ENCODE measurements at regions not wholly inside any gene's neighbourhood (a gene's known extent, or its start where the extent isn't known, plus 50 kb on each side); places are given as distances from the start of the nearest gene placed in this dataset.
A peak's percentile ranks its signal among the peaks of the same experiment; 100 is the strongest.
"Not testable (repeated sequence)": the region's sequence is repeated elsewhere in the genome, so short reads cannot be mapped to it uniquely, and the experiment has no call there.

GRCh38 chr2:95686056-95686825, 94.4 kb downstream of the TRIM43 start:
- not testable (repeated sequence) for DNase-seq (ENCODE audit: low spot score)

- not testable (repeated sequence) for DNase-seq (ENCODE audit: low spot score)
These were observed 96.1 kb downstream of the TRIM43 start for GRCh38 chr2:95687852-95688251.

DNA sequence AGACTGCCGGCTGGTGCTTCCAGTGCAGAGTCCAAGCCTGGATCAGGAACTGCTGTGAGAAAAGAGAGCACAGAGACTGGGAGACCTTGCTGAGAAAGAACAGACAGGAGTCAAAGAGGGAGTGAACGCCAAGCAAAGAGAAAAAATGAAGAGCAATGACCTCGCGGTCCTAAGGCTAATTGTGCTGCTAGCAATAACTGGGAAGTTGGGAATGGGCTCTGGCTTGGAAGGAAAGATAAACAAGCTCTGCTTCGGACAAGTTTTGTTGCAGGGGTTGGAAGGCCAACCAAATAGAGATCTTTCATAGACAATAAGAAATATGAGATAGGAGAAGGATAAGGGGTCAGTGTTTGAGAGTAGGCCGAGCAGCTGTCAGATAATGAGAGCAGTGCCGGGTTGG, 99.4 kb downstream of the TRIM43 start:
- DNase-seq (ENCODE audit: low spot score), result not testable (repeated sequence)

DNA sequence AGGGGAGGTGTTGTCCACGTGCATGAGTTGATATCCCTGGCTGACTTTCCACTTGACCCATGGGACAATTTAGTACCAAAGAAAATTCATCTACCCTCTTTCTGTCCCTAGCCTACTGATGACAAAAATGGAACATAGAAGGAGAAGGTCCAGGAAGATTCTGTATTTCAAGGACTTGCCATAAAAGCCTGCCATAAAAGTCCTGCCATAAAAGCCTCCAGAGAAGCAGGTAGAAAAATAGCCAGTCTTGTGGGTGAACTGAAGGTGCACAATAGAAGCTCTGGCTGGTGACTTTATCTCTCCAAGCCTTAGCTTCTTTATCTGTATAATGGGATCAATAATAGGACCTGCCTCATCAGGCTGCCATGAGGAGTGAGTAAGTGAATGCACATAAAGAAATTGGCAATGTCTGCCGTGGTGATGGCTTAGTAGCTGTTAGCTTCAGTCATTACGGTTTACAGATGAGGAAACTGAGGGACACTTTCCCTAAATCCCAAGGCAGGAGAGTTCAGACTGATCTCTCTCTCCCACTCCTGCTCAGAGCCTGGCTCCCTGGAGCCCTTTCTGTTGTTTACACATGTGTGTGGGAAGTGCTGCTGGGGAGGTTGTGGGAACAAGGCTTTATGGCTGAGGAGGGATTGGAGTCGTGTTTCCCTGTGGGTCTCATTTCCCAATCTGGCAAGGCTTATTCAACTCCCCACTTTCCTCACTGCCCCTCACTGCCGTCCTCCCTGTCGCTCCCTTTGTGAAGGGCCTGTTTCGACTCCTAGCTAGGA, 101.5 kb downstream of the TRIM43 start:
- DNase-seq (ENCODE audit: low spot score), result not testable (repeated sequence)

GRCh38 chr2:95695613-95696012, 103.8 kb downstream of the TRIM43 start:
- DNase-seq (ENCODE audit: low spot score), result no peak

DNA sequence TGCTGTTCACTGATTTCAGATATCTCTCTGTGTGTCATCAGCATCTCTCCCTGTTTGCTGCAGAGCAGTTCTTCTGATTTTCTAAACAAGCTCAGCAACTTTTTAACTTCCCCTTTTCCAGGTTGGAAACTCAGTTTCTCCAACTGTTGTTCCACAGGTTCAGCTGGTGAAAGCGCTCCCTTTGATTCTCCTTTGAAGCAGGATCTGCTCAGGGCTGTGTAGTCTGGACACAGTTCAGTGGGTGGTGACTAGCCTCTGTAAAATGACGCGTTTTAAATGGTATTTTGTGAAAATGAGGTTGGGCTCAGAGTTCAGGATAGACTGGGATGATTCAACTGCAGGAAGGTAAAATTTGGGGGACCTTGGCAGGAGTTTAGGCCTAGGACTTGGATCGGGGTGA, 106.3 kb downstream of the TRIM43 start:
- DNase-seq (ENCODE audit: low spot score), result no peak

- DNase-seq (ENCODE audit: low spot score), result not testable (repeated sequence)
These were observed 107.7 kb downstream of the TRIM43 start for GRCh38 chr2:95699201-95700184.

DNA sequence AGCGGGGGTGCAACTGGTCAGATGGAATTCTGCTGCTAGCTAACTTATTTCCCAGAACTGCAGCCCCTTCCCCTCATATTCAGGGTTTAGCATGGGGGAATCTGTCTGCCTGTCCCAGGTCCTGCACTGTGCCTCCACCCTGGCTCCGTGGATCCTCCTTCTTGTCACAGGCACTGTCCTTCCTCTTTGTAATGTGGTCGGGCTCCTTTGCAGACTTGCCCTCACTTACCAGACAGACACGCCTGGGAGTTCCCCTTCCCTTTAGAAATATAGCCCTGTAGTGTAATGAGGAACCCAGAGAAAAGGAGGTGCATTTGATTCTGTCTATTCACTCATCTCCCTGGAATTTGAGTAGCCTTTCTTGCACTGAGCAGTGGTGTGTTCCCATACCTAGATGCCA, 108.7 kb downstream of the TRIM43 start:
- DNase-seq (ENCODE audit: low spot score), result no peak

GRCh38 chr2:95702471-95702870, 110.7 kb downstream of the TRIM43 start:
- DNase-seq (ENCODE audit: low spot score), result no peak

- DNase-seq (ENCODE audit: low spot score), result peak; percentile 55
These were observed 115.4 kb downstream of the TRIM43 start for GRCh38 chr2:95707161-95707560.

DNA sequence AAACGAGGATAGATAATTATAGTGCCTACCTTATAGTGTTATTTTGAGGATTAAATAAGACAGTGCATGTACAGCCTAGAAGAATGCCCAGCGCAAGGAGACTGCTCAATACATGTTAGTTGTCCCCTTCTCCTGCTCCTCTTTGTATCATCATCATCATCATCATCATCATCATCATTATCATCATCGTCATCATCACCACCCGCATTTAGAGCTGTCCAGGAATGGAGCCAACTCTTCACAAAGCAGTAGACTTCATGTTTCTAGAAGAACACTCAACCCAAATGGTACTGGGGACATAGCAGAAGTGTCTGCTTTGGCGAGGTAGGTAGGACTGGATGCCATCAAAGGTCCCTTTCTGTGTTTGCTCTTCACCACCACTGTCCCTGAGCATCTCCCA, 116.0 kb downstream of the TRIM43 start:
- no peak for DNase-seq (ENCODE audit: low spot score)

DNA sequence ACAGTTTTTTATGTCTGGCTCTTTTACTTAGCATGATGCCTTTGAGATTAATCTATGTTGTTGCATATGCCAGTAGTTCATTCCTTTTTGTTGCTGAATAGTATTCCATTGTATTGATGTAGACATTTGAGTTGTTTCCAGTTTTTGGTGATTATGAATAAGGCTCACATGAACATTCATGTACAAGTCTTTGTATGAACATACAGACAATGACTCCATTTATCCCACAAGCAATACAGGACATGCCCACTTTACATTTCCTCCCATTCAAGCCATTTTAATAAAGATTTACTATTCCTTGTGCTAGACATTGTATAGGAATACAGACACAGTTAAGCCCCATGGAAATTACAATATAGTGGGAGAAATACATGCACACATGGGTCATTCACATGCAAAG, 118.0 kb downstream of the TRIM43 start:
- DNase-seq (ENCODE audit: low spot score), result no peak

- DNase-seq (ENCODE audit: low spot score), result not testable (repeated sequence)
These were observed 121.8 kb downstream of the TRIM43 start for GRCh38 chr2:95713470-95714177.

GRCh38 chr2:95714398-95714797, 122.6 kb downstream of the TRIM43 start:
- DNase-seq (ENCODE audit: low spot score), result not testable (repeated sequence)

GRCh38 chr2:95719473-95720060, 127.8 kb downstream of the TRIM43 start:
- DNase-seq (ENCODE audit: low spot score), result no peak

GRCh38 chr2:95721726-95722125, 129.9 kb downstream of the TRIM43 start:
- DNase-seq (ENCODE audit: low spot score), result no peak

GRCh38 chr2:95722131-95722697, 130.4 kb downstream of the TRIM43 start:
- no peak for DNase-seq (ENCODE audit: low spot score)

- not testable (repeated sequence) for DNase-seq (ENCODE audit: low spot score)
These were observed 131.9 kb downstream of the TRIM43 start for GRCh38 chr2:95723627-95724210.

DNA sequence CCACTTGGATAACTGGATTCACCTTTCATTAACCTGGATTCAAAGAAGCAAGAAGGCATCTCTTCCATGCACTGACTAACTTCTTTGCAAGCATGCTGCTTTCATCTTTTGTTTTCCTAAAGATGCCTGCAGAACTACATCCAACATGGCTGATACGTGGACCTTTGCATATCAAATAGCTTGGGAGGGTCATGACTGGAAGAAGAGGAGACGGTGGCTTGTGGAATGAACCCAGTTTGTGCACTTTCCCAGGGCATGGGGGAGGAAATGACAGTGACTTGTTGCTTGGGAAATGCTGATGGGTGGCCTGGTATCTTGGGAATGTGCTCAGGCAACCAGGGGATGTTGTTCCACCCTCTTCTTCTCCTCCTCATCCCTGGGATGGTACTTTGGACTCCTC, 133.4 kb downstream of the TRIM43 start:
- DNase-seq (ENCODE audit: low spot score), result not testable (repeated sequence)

GRCh38 chr2:95725677-95726076, 133.9 kb downstream of the TRIM43 start:
- not testable (repeated sequence) for DNase-seq (ENCODE audit: low spot score)
